ENCODE measurements at regions not wholly inside any gene's neighbourhood (a gene's known extent, or its start where the extent isn't known, plus 50 kb on each side); places are given as distances from the start of the nearest gene placed in this dataset.

- peak; percentile 28 for ATAC-seq (ENCODE audit: poor library complexity)
- DNase-seq: no peak
- intact Hi-C loops (cut with DNase I): no loop called here
These were observed 170.2 kb upstream of the KLF14 start for GRCh38 chr7:130904031-130904757.

DNA sequence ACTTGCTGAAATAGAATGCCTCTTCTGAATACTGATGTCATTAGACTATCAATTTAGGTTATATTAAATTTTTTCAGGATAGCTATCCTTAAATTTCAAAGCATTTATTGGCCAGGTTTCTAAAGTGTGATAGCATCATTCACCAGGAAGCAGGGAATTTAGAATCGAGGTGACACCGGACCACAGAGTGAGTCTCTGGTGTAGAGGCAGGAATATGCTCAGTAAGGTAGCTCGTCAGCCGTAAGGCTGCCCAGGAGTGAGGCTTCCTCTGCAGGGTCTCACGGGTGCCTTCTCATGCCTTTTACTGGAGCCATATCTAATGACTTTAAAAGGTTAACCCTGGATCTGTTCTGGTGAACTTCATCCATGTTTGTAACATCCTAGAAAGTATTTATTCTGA lies 170.8 kb upstream of the KLF14 start:
- intact Hi-C loops (cut with DNase I): no loop called here
- DNase-seq (no peak), ATAC-seq (ENCODE audit: poor library complexity) (no peak)

DNA sequence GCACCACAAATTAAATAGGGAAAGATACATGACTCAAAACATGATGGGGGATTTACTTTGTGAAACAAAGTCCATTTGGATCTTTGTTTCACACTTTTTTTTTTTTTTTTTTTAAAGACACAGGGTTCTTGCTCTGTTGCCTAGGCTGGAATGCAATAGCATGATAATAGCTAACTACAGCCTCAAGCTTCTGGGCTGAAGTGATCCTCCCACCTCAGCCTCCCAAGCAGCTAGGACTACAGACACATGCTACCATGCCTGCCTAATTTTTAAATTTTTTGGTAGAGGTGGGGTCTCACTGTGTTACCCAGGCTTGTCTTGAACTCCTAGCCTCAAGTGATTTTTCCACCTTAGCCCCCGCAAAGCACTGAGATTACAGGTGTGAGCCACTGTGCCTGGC lies 172.6 kb upstream of the KLF14 start:
- DNase-seq: no peak
- intact Hi-C loops (cut with DNase I): no loop called here
- ATAC-seq (ENCODE audit: poor library complexity): no peak

DNA sequence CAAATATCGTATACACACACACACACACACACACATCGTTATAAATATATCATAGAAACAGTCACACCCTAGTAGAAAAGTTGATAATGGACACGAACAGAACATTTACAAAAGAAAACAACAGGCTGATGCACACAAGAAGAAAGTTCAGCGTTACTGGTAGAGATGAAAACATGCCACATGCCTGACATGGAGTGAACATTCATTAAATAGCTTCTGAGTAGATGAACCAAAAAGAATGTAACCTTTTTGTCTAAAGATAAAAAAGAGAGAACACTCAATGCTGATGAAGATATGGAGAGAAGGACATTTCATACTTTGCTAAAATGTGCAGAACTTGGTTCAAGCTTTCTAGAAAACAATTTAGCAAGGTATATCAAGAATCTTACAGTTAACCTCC lies 173.4 kb upstream of the KLF14 start:
- intact Hi-C loops (cut with DNase I): no loop called here

GRCh38 chr7:130908345-130909160 lies 174.5 kb upstream of the KLF14 start:
- DNase-seq: no peak
- ATAC-seq (ENCODE audit: poor library complexity): no peak
- intact Hi-C loops (cut with DNase I): no loop called here

More for the DNA sequence above, 173.4 kb upstream of the KLF14 start:
- ATAC-seq (ENCODE audit: poor library complexity): no peak
- DNase-seq: no peak

DNA sequence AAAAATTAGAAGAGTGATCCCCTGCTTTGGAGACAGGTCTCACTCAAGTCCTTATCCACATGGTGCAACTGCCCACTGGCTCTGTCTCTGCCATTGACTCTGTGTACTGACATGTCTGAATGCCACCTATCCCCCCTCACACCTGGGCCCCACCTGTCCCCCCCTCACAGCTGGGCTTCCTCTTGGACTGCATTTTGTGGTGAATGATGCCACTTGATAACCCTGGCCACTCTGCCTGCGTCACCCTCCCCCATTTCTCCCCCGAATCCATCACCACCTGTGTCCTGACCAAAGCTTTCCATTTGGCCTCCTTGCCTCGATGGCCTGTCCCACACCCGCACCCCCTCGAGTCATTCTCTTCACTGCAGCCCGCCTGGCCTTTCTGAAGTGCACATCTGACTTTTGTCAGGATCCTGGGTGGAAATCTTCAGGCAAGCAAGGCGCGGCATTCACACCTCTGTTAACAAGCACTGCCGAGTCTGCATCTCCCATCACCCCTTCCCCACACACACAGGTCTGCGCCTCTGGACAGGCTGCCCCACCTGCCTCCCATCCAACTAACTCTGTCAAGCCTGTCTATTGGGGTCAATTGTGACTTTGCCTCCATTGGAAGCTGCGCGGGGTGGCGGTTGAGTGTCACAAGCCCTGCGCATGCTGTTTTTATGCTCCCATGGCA lies 175.3 kb upstream of the KLF14 start:
- DNase-seq (no peak), ATAC-seq (ENCODE audit: poor library complexity) (no peak)
- intact Hi-C loops (cut with DNase I): no loop called here

DNA sequence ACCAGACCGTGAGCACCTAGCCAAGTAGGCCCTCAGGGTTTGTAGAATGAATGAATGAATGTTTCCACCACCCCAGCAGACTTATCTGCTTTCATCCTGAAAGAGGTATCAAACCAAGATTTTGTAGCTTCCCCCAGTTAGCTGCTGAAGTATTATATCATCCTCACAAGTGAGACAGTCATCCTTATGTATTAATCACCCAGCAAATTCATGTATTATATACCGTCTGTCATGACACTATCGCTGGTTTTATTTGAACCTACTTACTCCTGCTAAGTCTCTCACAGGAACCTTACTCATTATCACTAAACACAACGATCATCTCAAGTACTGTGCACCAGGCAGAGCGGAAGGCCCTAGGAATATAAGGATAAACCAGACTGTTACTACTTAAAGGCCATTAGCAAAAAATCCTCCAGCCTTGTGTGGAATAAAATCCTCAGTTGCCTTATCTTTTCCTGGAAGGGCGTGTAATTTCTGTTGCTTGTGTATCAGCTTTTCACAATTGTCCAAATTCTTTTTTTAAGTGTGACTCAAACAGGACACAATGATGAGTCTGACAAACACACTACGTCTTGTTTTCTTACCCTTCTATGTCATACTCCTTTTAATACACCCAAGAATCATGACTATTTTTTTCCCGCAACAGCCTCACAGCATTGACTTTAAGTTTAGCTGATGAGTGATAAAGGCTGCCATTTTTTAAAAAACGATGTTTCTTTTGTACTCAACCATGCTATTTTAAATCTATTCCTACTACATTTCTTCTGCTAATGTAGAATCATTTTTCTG lies 176.1 kb upstream of the KLF14 start:
- intact Hi-C loops (cut with DNase I): no loop called here
- ATAC-seq (ENCODE audit: poor library complexity) (no peak), DNase-seq (no peak)

- no peak for ATAC-seq (ENCODE audit: poor library complexity)
- DNase-seq: no peak
- intact Hi-C loops (cut with DNase I): no loop called here
These were observed 177.2 kb upstream of the KLF14 start for GRCh38 chr7:130910949-130911944.

DNA sequence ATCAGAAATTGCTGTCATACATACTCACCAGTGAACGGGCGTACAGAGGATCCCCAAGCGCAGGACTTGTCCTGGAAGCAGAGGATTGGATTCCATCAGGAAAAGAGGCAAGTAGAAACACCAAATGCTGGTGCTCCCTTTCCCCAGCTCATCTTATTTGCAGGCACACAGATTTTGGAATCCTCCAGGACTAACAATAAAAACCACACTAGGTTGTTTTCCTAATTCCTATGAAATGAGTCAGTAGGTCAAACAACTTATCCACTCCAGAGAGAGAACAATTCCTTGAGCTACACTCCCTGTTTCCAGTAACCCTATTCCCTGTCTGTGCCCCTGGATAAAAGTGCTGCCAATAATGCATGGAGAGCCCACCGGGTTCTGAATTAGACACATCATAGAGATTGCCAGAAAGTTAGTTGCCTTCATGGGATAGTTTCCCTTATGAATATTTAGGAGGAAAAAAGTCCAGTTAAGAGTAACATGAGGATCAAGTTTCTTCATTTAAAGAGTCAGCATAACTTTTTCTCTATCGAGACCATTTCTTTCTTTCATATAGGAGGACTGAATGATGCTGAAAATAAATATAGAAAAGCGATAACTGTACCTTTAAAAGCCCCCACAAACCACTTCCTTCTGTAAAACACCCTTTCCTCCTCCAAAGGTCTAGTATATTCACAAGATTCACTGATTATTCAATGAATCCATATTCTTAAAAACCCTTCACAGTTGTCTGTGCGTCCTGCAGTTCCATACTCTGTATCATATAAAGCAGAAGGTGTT lies 178.3 kb upstream of the KLF14 start:
- DNase-seq: no peak
- intact Hi-C loops (cut with DNase I): no loop called here
- ATAC-seq (ENCODE audit: poor library complexity): no peak

DNA sequence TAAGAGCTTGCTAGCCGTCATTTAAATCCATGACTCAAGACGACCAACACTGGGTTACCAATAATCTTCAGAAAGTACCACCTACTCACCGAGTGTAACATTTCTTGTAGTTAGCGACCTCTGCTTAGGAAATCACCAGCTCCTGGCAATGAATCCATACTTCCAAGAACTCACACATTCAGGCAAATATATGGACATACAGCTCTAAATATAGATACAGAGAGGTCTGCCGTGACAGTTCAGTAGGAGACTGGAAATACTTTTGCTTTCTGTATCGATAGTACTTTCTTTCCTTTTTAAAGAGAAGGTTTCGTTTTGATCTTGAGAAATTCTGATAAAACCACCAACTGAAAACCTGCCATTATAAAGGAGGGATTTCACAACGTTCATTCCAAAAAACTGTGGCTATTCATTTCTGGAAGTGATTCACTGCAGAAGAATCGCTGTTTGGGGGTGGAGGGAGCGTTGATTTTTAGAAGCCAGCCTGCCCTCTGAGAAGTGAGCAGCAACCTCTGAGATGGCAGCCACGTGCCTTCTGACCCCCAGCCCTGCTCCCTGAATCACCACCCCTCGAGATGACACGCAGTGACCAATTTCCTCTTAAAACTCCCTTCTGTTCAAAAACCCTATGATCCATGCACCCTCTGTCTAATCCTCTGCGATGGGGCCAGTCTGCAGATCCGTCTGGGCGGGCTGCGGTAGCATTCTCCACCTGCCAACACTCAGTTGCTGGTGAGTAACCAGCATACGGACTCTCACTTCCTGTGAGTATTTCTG lies 179.0 kb upstream of the KLF14 start:
- ATAC-seq (ENCODE audit: poor library complexity) (peak; percentile 57), DNase-seq (peak; percentile 70)
- intact Hi-C loops (cut with DNase I): no loop called here

DNA sequence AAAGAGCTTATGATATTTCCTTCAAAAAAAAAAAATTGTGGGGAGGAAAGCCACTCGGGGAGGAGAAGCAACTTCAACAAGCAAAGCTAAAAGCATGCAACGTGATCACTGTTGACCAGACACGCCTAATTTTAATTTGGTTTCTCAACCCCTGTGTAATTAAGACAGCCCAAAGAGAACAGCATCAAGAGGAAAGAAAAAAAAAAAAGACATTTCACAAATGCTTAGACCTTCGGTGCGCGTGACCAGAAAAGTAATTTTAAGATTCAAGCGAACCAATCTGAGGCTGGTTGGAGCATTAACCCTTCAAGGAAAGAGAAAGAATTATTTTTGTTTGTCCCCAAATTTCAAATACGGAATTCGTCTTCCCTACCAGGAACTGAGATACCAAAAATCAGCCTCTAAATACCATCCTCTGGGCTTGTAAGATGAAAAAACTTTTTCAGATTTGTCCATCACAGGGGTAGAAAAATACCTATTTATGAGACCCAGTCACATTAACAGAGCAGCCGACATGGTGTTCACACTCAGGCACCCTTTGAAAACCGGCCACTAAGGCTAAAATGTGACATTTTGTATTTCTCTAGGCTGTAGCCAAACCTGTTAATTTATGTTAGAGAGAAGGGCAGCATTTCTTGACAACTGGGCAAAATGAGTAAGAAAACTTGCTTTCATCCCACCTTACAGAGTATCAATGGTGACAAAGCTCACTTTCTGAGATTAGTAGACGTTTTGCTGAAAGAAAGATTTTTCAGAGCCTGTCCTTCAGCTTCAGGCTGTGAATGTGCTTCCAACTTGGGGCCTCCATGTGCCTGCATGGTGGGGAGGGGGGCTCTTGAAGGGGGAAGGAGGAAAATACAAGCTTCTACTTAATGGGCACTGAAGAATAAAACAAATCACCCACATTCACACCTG lies 179.9 kb upstream of the KLF14 start:
- DNase-seq: no peak
- intact Hi-C loops (cut with DNase I): no loop called here
- ATAC-seq (ENCODE audit: poor library complexity): no peak

GRCh38 chr7:130914554-130915294 lies 180.7 kb upstream of the KLF14 start:
- no peak for ATAC-seq (ENCODE audit: poor library complexity)
- intact Hi-C loops (cut with DNase I): no loop called here
- no peak for DNase-seq

- intact Hi-C loops (cut with DNase I): no loop called here
- DNase-seq (no peak), ATAC-seq (ENCODE audit: poor library complexity) (no peak)
These were observed 183.7 kb upstream of the KLF14 start for GRCh38 chr7:130917669-130918128.

DNA sequence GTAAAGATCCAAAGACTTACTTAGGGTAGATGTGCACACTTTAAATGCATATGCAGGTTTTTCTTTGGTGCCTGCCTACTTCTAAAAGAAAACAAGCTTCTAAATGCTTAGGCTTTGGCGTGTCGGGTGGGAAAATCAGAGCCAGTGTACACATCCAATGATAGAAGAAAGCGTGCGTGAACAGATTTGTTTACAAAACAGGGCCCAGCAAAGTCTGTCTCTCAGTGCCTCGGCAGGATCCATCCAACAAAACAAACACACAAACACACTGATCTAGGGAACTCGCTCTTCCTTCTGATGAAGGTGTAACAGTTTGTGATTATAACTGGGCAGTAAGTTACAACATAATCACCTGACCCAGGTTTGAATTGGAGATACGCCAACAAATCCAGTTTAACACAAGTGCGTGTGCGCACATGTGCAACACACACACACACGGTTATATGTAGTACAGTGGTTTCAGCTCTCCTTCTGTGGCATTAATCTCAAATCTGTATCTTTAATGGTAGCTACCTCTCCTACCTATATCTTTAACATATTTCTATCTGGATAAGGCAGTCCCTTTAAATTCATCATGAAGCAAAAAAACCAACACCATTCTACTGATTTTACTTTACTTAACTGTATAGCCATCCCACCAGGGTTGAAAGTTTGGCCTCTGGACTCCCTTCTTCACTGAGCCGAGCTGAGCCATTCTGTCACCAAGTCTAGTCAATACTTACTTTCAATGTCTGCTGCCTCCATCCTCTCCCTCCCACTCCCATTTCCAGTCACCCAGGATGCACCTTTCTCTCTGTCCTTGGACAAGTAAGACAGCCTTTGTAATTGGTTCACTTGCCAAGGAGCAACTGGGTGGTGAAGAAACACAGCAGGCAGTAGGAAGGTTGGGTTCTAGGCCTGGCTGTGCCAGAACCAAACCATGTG lies 184.4 kb upstream of the KLF14 start:
- DNase-seq (no peak), ATAC-seq (ENCODE audit: poor library complexity) (no peak)
- intact Hi-C loops (cut with DNase I): no loop called here
